K562 (cell line): ENCODE measurements at regions not wholly inside any gene's neighbourhood (a gene's known extent, or its start where the extent isn't known, plus 50 kb on each side); places are given as distances from the start of the nearest gene placed in this dataset.

Experiments used
- ATAC-seq: fragments of 200-7000 bp; cut with Tn5 transposase; 3 replicates; pipeline ENCODE4 v1.9.1; 2020; ENCODE audit warnings: moderate library complexity
- BruUV-seq: library from RNA; stranded (reverse); fragments of 400-500 nt; replicated peaks from 2 replicates; lab custom pipeline; 2021; lab: Mats Ljungman, UMichigan
- CTCF ChIA-PET: fragments of 300-600 bp; formaldehyde crosslinking; extraction: SDS; loops from one replicate; lab custom pipeline; 2021; ENCODE audit warnings: low intra/inter-chr PET ratio; lab: Yijun Ruan, JAX
- POLR2A ChIA-PET: fragments of 300-600, 350-650 bp; sonication (Branson Sonifier 250); formaldehyde crosslinking; extraction: SDS; loops from one replicate; lab custom pipeline; 2021; ENCODE audit warnings: antibody characterized with exemption, inconsistent platforms; lab: Yijun Ruan, JAX
- DNase-seq, 4 experiments: peaks; one replicate each; pipeline versions ENCODE4 v3.0.0 to v3.0.0-alpha.2; 2011 to 2018; ENCODE audit warnings: low spot score in 3 of 4, mixed read lengths in 3 of 4; ENCODE audit errors: extremely low read depth in 1 of 4
- FAIRE-seq: peaks from 2 replicates; lab custom pipeline; 2011; peaks lifted over from hg19 to GRCh38; lab: Jason Lieb, UNC
- H2AFZ ChIP-seq: 2 replicates; pipeline ENCODE4 v1.6.0; 2011; ENCODE audit warnings: low read depth, low read length, control low read depth, inconsistent platforms
- H3K27ac ChIP-seq: fragments of 200-600 bp; 3 replicates; pipeline ENCODE4 v1.8.0; 2011; ENCODE audit warnings: low read depth, mild to moderate bottlenecking, control low read depth, inconsistent platforms, low read length, moderate library complexity, mixed read lengths; ENCODE audit errors: extremely low read depth
- H3K27me3 ChIP-seq, 2 experiments: fragments of 300-600 bp in 1 of 2; 2 replicates in 1 of 2; 3 replicates in 1 of 2; pipeline versions ENCODE4 v1.6.0 to v1.8.0; 2011; ENCODE audit warnings: inconsistent platforms in 2 of 2, low read length in 2 of 2, mild to moderate bottlenecking in 1 of 2, mixed read lengths in 1 of 2, moderate library complexity in 1 of 2; ENCODE audit not compliant: control insufficient read depth in 2 of 2, insufficient read depth in 2 of 2
- H3K36me3 ChIP-seq: fragments of 300-600 bp; 3 replicates; pipeline ENCODE4 v1.8.0; 2011; ENCODE audit warnings: mild to moderate bottlenecking, low read length, inconsistent platforms; ENCODE audit not compliant: control insufficient read depth, insufficient read depth
- H3K4me1 ChIP-seq, 2 experiments: fragments of 200-600 bp in 1 of 2; replicated peaks in 1 of 2; 2 replicates in 1 of 2; 3 replicates in 1 of 2; pipeline versions ENCODE4 v1.5.1 to v1.8.0; 2011; ENCODE audit warnings: inconsistent platforms in 2 of 2, low read length in 2 of 2, mild to moderate bottlenecking in 1 of 2, mixed read lengths in 1 of 2, moderate library complexity in 1 of 2; ENCODE audit not compliant: control insufficient read depth in 2 of 2, insufficient read depth in 2 of 2
- H3K4me2 ChIP-seq: 2 replicates; pipeline ENCODE4 v1.6.1; 2011; ENCODE audit warnings: low read length, control low read depth, inconsistent platforms, mixed read lengths; ENCODE audit not compliant: insufficient read depth
- H3K4me3 ChIP-seq: fragments of 200-600 bp; sonication (generic), shearing (Covaris generic); 2 replicates; pipeline ENCODE4 v1.5.1; 2016; ENCODE audit warnings: control low read depth, inconsistent platforms
- H3K79me2 ChIP-seq: fragments of 200-600 bp; 3 replicates; pipeline ENCODE4 v1.8.0; 2011; ENCODE audit warnings: low read length, inconsistent platforms; ENCODE audit not compliant: control insufficient read depth, insufficient read depth
- H3K9ac ChIP-seq, 2 experiments: 2 replicates each; pipeline versions ENCODE4 v1.6.0 to v1.6.1; 2011; ENCODE audit warnings: low read depth in 2 of 2, low read length in 2 of 2, control low read depth in 1 of 2, inconsistent platforms in 1 of 2, mild to moderate bottlenecking in 1 of 2, mixed read lengths in 1 of 2; ENCODE audit not compliant: insufficient read depth in 1 of 2
- H3K9me1 ChIP-seq: one replicate; pipeline ENCODE4 v1.6.0; 2011; ENCODE audit warnings: inconsistent platforms, mild to moderate bottlenecking, low read length, moderate library complexity; ENCODE audit not compliant: control insufficient read depth, insufficient read depth
- H3K9me3 ChIP-seq: replicated peaks from 2 replicates; pipeline ENCODE4 v1.5.1; 2011; ENCODE audit warnings: low read depth, low read length, inconsistent platforms; ENCODE audit not compliant: control insufficient read depth, insufficient read depth
- H4K20me1 ChIP-seq: replicated peaks from 2 replicates; pipeline ENCODE4 v1.6.1; 2011; ENCODE audit warnings: low read length, inconsistent platforms, mixed read lengths; ENCODE audit not compliant: control insufficient read depth, insufficient read depth
- ASH1L ChIP-seq: fragments of 450-650 bp; IDR thresholded peaks from 2 replicates; pipeline ENCODE4 v1.6.1; 2018; ENCODE audit warnings: borderline replicate concordance, mild to moderate bottlenecking, low read depth; ENCODE audit not compliant: partially characterized antibody
- ATF7 ChIP-seq: fragments of 450-650 bp; IDR thresholded peaks from 2 replicates; pipeline ENCODE4 v1.7.1; 2014; ENCODE audit warnings: mild to moderate bottlenecking, moderate library complexity
- HOMEZ ChIP-seq: fragments of 250-450 bp; sonication (Bioruptor Pico); IDR thresholded peaks from 2 replicates; pipeline ENCODE4 v1.4.0; 2020; ENCODE audit warnings: mild to moderate bottlenecking, moderate library complexity
- JUN ChIP-seq, 2 experiments: sonication (generic) in 1 of 2; formaldehyde crosslinking in 1 of 2; IDR thresholded peaks; 2 replicates each; pipeline versions ENCODE4 v1.6.1 to v1.8.0; 2012 to 2022; ENCODE audit warnings: borderline replicate concordance in 2 of 2, mild to moderate bottlenecking in 2 of 2, improper control_type of control experiment in 1 of 2, low read depth in 1 of 2, low read length in 1 of 2, missing genetic modification reagents in 1 of 2
- NFXL1 ChIP-seq: fragments of 450-650 bp; formaldehyde crosslinking; IDR thresholded peaks from 2 replicates; pipeline ENCODE4 v1.4.0; 2021; ENCODE audit warnings: mild to moderate bottlenecking
- POLR2G ChIP-seq: fragments of 200-400 bp; formaldehyde crosslinking; IDR thresholded peaks from 2 replicates; pipeline ENCODE4 v1.6.1; 2017; ENCODE audit warnings: low read depth, mild to moderate bottlenecking, antibody characterized with exemption, low read length, moderate library complexity
- PREB ChIP-seq: sonication (generic); formaldehyde crosslinking; IDR thresholded peaks from 2 replicates; pipeline ENCODE4 v1.8.1; 2023; ENCODE audit warnings: mild to moderate bottlenecking, missing genetic modification reagents
- SAFB2 ChIP-seq: fragments of 200-400 bp; formaldehyde crosslinking; IDR thresholded peaks from 2 replicates; pipeline ENCODE4 v1.6.1; 2018; ENCODE audit warnings: borderline replicate concordance, low read length, low read depth, moderate library complexity; ENCODE audit not compliant: severe bottlenecking
- ZNF124 ChIP-seq: sonication (generic); formaldehyde crosslinking; IDR thresholded peaks from 2 replicates; pipeline ENCODE4 v1.8.1; 2022; ENCODE audit warnings: missing genetic modification reagents
- WGBS: fragments of 100-300 bp; shearing (Covaris generic); methylation state at CpG from one replicate; pipeline ENCODE4 v1.1.6; 2016; ENCODE audit warnings: low coverage, mixed read lengths; ENCODE audit not compliant: insufficient coverage; ENCODE audit errors: missing lambda C conversion rate; 5-methylcytosine and 5-hydroxymethylcytosine counted together
- in situ Hi-C: fragments of 300-500 bp; cut with MboI; formaldehyde crosslinking; loops from 4 replicates; pipeline ENCODE4 v1.15.0; 2018; ENCODE audit warnings: inconsistent platforms, mixed read lengths
- intact Hi-C: fragments of 100-400 bp; cut with micrococcal nuclease; formaldehyde crosslinking; loops from 2 replicates; pipeline ENCODE4 v1.14.2; 2022
- TF ChIP-seq, protein P1 (sequence below): fragments of 250-450 bp; sonication (Bioruptor Pico); IDR thresholded peaks from 2 replicates; pipeline ENCODE4 v1.4.0; 2020
- TF ChIP-seq, protein P2 (sequence below): fragments of 250-450 bp; sonication (Bioruptor Pico); IDR thresholded peaks from 2 replicates; pipeline ENCODE4 v1.8.0; 2021; ENCODE audit warnings: borderline replicate concordance, mild to moderate bottlenecking, moderate library complexity; ENCODE audit not compliant: poor library complexity, severe bottlenecking
- TF ChIP-seq, protein P3 (sequence below), 2 experiments: fragments of 450-650 bp; conservative IDR thresholded peaks; 2 replicates each; pipeline ENCODE4 v1.6.1; 2017; ENCODE audit warnings: mild to moderate bottlenecking in 2 of 2, moderate library complexity in 2 of 2

- Histone ChIP-seq H3K9me3 (no peaks in the 10 kb centered on the region), H2AFZ (no peak overlapping the region), H3K36me3 (no peaks in the 10 kb centered on the region), H3K4me3 (no peak overlapping the region), H3K79me2 (no peaks in the 10 kb centered on the region), H4K20me1 (no peaks in the 10 kb centered on the region), H3K4me1 (no peaks in the 10 kb centered on the region), H3K27me3 (no peaks in the 10 kb centered on the region), H3K9me1 (no peaks in the 10 kb centered on the region), H3K27ac (no peak overlapping the region), H3K4me2 (no peak overlapping the region), H3K9ac (no peak overlapping the region)
- no TSS peak for BruUV-seq
- ATAC-seq = no peak
- WGBS = 0% methylated on average over 1 of the region's 1 CpG
- ChIA-PET POLR2A (no interaction called here), CTCF (no interaction called here)
- in situ Hi-C loops (loop anchor here (25.0 kb wide), 1 partner anchor 1079 kb away; no protein-coding TSS in a partner anchor), intact Hi-C loops (no loop called here)
- DNase-seq = no peak
- FAIRE-seq = no peak
- TF ChIP-seq, protein P1, sequence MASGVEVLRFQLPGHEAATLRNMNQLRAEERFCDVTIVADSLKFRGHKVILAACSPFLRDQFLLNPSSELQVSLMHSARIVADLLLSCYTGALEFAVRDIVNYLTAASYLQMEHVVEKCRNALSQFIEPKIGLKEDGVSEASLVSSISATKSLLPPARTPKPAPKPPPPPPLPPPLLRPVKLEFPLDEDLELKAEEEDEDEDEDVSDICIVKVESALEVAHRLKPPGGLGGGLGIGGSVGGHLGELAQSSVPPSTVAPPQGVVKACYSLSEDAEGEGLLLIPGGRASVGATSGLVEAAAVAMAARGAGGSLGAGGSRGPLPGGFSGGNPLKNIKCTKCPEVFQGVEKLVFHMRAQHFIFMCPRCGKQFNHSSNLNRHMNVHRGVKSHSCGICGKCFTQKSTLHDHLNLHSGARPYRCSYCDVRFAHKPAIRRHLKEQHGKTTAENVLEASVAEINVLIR (CRISPR knock-in tag) = no peak
- TF ChIP-seq HOMEZ (CRISPR knock-in tag) (no peak), NFXL1 (CRISPR knock-in tag) (no peak), SAFB2 (no peak), POLR2G (no peak), ZNF124 (CRISPR knock-in tag) (no peak), JUN (IDR thresholded peaks at IDR 0.05; ENCODE audit: borderline replicate concordance, low read depth, low read length) (no peak), JUN (CRISPR knock-in tag; IDR thresholded peaks at IDR 0.05; ENCODE audit: borderline replicate concordance) (no peak), PREB (CRISPR knock-in tag) (no peak), ASH1L (no peak), ATF7 (no peak)
- TF ChIP-seq, protein P2, sequence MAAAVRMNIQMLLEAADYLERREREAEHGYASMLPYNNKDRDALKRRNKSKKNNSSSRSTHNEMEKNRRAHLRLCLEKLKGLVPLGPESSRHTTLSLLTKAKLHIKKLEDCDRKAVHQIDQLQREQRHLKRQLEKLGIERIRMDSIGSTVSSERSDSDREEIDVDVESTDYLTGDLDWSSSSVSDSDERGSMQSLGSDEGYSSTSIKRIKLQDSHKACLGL (CRISPR knock-in tag) = no peak
- TF ChIP-seq, protein P3, sequence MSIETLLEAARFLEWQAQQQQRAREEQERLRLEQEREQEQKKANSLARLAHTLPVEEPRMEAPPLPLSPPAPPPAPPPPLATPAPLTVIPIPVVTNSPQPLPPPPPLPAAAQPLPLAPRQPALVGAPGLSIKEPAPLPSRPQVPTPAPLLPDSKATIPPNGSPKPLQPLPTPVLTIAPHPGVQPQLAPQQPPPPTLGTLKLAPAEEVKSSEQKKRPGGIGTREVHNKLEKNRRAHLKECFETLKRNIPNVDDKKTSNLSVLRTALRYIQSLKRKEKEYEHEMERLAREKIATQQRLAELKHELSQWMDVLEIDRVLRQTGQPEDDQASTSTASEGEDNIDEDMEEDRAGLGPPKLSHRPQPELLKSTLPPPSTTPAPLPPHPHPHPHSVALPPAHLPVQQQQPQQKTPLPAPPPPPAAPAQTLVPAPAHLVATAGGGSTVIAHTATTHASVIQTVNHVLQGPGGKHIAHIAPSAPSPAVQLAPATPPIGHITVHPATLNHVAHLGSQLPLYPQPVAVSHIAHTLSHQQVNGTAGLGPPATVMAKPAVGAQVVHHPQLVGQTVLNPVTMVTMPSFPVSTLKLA (conservative IDR thresholded peaks at IDR 0.05) = no peak
Measured at GRCh38 chr18:73841661-73842060, 306.0 kb downstream of the FBXO15 start.
